GM13976 (cell line): ENCODE measurements at regions not wholly inside any gene's neighbourhood (a gene's known extent, or its start where the extent isn't known, plus 50 kb on each side); places are given as distances from the start of the nearest gene placed in this dataset.

Source experiments
- DNase-seq: peaks from one replicate; pipeline ENCODE4 v3.0.0; 2012; ENCODE audit warnings: low spot score
- in situ Hi-C: fragments of 300-500 bp; cut with MboI; formaldehyde crosslinking; loops from one replicate; pipeline ENCODE4 v1.12.0; 2022; ENCODE audit warnings: low sequenced_read_pairs, mixed read lengths, inconsistent platforms; ENCODE audit not compliant: unreplicated experiment
- TF ChIP-seq, protein P1 (sequence below): IDR thresholded peaks from 2 replicates; pipeline ENCODE4 v1.5.1; 2012; ENCODE audit warnings: borderline replicate concordance, mild to moderate bottlenecking; ENCODE audit not compliant: insufficient read depth; ENCODE audit errors: extremely low read depth, missing control alignments, control extremely low read depth

- TF ChIP-seq, protein P1, sequence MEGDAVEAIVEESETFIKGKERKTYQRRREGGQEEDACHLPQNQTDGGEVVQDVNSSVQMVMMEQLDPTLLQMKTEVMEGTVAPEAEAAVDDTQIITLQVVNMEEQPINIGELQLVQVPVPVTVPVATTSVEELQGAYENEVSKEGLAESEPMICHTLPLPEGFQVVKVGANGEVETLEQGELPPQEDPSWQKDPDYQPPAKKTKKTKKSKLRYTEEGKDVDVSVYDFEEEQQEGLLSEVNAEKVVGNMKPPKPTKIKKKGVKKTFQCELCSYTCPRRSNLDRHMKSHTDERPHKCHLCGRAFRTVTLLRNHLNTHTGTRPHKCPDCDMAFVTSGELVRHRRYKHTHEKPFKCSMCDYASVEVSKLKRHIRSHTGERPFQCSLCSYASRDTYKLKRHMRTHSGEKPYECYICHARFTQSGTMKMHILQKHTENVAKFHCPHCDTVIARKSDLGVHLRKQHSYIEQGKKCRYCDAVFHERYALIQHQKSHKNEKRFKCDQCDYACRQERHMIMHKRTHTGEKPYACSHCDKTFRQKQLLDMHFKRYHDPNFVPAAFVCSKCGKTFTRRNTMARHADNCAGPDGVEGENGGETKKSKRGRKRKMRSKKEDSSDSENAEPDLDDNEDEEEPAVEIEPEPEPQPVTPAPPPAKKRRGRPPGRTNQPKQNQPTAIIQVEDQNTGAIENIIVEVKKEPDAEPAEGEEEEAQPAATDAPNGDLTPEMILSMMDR: no peak
- in situ Hi-C loops: no loop called here
- no peak for DNase-seq
Measured at GRCh38 chr7:49376817-49377375, 396.5 kb upstream of the VWC2 start.

DNA sequence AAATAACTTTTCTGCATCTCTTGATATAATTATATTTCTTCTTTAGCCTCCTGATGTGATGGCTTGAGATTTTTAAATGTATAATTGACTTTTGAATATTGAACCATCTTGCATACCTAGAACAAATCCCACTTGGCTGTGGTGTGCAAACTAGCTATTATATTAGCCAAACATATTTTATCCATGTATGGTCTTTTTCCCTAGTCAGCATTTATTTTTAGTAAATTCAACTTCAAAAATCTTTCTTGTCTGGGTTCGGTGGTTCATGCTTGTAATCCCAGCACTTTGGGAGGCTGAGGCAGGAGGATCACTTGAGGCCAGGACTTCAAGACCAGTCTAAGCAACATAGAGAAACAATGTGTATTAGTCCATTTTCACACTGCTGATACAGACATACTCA lies 386.6 kb upstream of the VWC2 start:
- TF ChIP-seq, protein P1: no peak
- in situ Hi-C loops: no loop called here
- DNase-seq: no peak

- TF ChIP-seq, protein P1: no peak
- DNase-seq: no peak
- in situ Hi-C loops: no loop called here
Measured at GRCh38 chr7:49389871-49390479, 383.5 kb upstream of the VWC2 start.

DNA sequence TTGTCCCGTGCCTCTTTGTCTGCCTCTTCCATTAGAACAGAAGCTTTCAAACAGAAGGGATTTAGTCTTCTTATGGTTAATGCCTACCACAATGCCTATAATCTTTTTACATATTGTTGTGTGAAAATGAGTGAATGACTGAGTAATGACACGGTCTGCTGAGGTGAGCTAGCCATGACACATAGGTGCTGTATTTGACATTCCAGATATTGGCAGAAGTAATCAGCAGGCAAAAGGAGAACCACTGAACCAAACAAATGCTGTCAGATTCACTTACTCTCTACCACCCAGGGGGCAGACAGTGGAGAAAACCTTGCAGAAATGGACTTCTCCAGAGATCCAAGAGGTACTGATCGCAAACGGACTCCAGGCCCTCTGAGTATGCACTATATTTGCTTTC lies 377.2 kb upstream of the VWC2 start:
- DNase-seq: no peak
- TF ChIP-seq, protein P1: no peak
- in situ Hi-C loops: no loop called here

GRCh38 chr7:49397750-49398149 lies 375.7 kb upstream of the VWC2 start:
- in situ Hi-C loops: no loop called here
- DNase-seq: no peak
- TF ChIP-seq, protein P1: no peak

DNA sequence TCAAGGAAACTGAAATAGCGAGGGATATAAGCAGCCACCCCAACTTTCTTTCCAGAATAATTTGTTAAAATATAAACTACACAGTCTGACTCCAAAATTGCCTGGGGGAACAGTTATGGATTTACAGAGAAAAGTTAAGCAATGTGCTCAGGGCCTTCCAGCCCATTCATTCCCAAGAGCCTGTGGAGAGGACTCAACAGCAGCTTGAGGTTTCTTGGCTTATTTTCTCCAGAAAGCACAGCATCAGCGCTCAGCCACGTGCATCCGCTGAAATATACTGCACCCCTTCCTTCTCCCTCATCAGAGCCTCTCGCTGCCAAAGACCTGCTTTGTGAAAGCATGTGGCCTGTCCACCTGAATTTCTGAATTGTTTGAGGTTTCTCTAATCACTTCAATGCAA lies 375.2 kb upstream of the VWC2 start:
- TF ChIP-seq, protein P1: no peak
- in situ Hi-C loops: no loop called here
- no peak for DNase-seq

GRCh38 chr7:49398746-49399145 lies 374.7 kb upstream of the VWC2 start:
- in situ Hi-C loops: no loop called here

More at GRCh38 chr7:49398746-49399145, 374.7 kb upstream of the VWC2 start:
- DNase-seq: no peak
- TF ChIP-seq, protein P1: no peak
